Neural cell (in vitro differentiated cells): ENCODE measurements at regions not wholly inside any gene's neighbourhood (a gene's known extent, or its start where the extent isn't known, plus 50 kb on each side); places are given as distances from the start of the nearest gene placed in this dataset.

ENCODE experiments used
- CTCF ChIP-seq: fragments of 450-650 bp; IDR thresholded peaks from 2 replicates; pipeline ENCODE4 v1.5.1; 2014; ENCODE audit warnings: antibody characterized with exemption, mild to moderate bottlenecking, moderate library complexity; ENCODE audit not compliant: poor library complexity, severe bottlenecking
- EP300 ChIP-seq: fragments of 450-650 bp; conservative IDR thresholded peaks from 2 replicates; pipeline ENCODE4 v1.6.1; 2014; ENCODE audit warnings: antibody characterized with exemption, mild to moderate bottlenecking, moderate library complexity; ENCODE audit not compliant: poor library complexity, severe bottlenecking
- EZH2 ChIP-seq: fragments of 200-600, 300-800 bp; shearing (Covaris generic), sonication (generic); IDR thresholded peaks from 2 replicates; pipeline ENCODE4 v1.6.1; 2014; ENCODE audit warnings: antibody characterized with exemption, low read length, borderline replicate concordance, mild to moderate bottlenecking; ENCODE audit not compliant: insufficient read depth, poor library complexity, severe bottlenecking
- MXI1 ChIP-seq: fragments of 450-650 bp; conservative IDR thresholded peaks from 2 replicates; pipeline ENCODE4 v1.6.1; 2014; ENCODE audit warnings: antibody characterized with exemption, mild to moderate bottlenecking; ENCODE audit not compliant: poor library complexity, severe bottlenecking
- POLR2AphosphoS5 ChIP-seq: IDR thresholded peaks from 2 replicates; pipeline ENCODE4 v1.6.1; 2012
- RAD21 ChIP-seq: fragments of 450-650 bp; conservative IDR thresholded peaks from 2 replicates; pipeline ENCODE4 v1.6.1; 2014; ENCODE audit warnings: antibody characterized with exemption, mild to moderate bottlenecking, moderate library complexity
- SMC3 ChIP-seq: fragments of 450-650 bp; conservative IDR thresholded peaks from 2 replicates; pipeline ENCODE4 v1.6.1; 2014; ENCODE audit warnings: antibody characterized with exemption, mild to moderate bottlenecking, moderate library complexity; ENCODE audit not compliant: poor library complexity
- TAF1 ChIP-seq: IDR thresholded peaks from 2 replicates; pipeline ENCODE4 v1.6.1; 2012; ENCODE audit warnings: low read depth

- no peak for TF ChIP-seq CTCF
- no peak for TF ChIP-seq EP300
- TF ChIP-seq TAF1 = no peak
- no peak for TF ChIP-seq EZH2
- TF ChIP-seq MXI1 = no peak
- no peak for TF ChIP-seq POLR2AphosphoS5
- TF ChIP-seq RAD21 = no peak
- TF ChIP-seq SMC3 = no peak
Observed at GRCh38 chr4:31160146-31160545, 440.0 kb downstream of the PCDH7 start.
